ENCODE measurements at regions not wholly inside any gene's neighbourhood (a gene's known extent, or its start where the extent isn't known, plus 50 kb on each side); places are given as distances from the start of the nearest gene placed in this dataset.

- TF ChIP-seq NR2F2 (IDR thresholded peaks at IDR 0.05) (no peak), FOXA1 (IDR thresholded peaks at IDR 0.05) (no peak), YY1 (IDR thresholded peaks at IDR 0.05) (no peak), HNF4G (IDR thresholded peaks at IDR 0.05) (no peak), RAD21 (IDR thresholded peaks at IDR 0.05) (no peak), ZBTB33 (IDR thresholded peaks at IDR 0.05) (no peak), GABPA (IDR thresholded peaks at IDR 0.05 in 1 of 2, conservative IDR thresholded peaks at IDR 0.05 in 1 of 2) (no peak)
- TF ChIP-seq, protein P1, sequence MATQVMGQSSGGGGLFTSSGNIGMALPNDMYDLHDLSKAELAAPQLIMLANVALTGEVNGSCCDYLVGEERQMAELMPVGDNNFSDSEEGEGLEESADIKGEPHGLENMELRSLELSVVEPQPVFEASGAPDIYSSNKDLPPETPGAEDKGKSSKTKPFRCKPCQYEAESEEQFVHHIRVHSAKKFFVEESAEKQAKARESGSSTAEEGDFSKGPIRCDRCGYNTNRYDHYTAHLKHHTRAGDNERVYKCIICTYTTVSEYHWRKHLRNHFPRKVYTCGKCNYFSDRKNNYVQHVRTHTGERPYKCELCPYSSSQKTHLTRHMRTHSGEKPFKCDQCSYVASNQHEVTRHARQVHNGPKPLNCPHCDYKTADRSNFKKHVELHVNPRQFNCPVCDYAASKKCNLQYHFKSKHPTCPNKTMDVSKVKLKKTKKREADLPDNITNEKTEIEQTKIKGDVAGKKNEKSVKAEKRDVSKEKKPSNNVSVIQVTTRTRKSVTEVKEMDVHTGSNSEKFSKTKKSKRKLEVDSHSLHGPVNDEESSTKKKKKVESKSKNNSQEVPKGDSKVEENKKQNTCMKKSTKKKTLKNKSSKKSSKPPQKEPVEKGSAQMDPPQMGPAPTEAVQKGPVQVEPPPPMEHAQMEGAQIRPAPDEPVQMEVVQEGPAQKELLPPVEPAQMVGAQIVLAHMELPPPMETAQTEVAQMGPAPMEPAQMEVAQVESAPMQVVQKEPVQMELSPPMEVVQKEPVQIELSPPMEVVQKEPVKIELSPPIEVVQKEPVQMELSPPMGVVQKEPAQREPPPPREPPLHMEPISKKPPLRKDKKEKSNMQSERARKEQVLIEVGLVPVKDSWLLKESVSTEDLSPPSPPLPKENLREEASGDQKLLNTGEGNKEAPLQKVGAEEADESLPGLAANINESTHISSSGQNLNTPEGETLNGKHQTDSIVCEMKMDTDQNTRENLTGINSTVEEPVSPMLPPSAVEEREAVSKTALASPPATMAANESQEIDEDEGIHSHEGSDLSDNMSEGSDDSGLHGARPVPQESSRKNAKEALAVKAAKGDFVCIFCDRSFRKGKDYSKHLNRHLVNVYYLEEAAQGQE (IDR thresholded peaks at IDR 0.05), result no peak
- Histone ChIP-seq H3K36me3 (ENCODE audit: control insufficient read depth in 4 of 4, insufficient read depth in 3 of 4, low read depth in 1 of 4, low read length in 3 of 4) (no peaks in the 10 kb centered on the region), H3K4me1 (ENCODE audit: control insufficient read depth in 4 of 4, insufficient read depth in 4 of 4, low read length in 3 of 4) (no peaks in the 10 kb centered on the region), H3K27ac (ENCODE audit: low read depth in 1 of 2, low read length in 2 of 2) (no peak overlapping the region), H3K9me3 (ENCODE audit: control insufficient read depth in 4 of 4, low read length in 3 of 4) (no peaks in the 10 kb centered on the region), H3K27me3 (ENCODE audit: control insufficient read depth in 4 of 4, insufficient read depth in 4 of 4, low read length in 3 of 4) (peaks cover 0 to 2% (median 0%) of the 10 kb centered on the region in 4 donors), H3K9ac (ENCODE audit: low read depth in 1 of 2, low read length in 2 of 2) (no peak overlapping the region), H3K4me3 (ENCODE audit: low read depth in 1 of 3, low read length in 3 of 3) (no peak overlapping the region)
- no peak for DNase-seq (ENCODE audit: low spot score)
- 88% methylated on average over 1 of the region's 1 CpG for WGBS
Observed at GRCh38 chr5:101955891-101956290, 340.2 kb downstream of the SLCO4C1 start.

DNA sequence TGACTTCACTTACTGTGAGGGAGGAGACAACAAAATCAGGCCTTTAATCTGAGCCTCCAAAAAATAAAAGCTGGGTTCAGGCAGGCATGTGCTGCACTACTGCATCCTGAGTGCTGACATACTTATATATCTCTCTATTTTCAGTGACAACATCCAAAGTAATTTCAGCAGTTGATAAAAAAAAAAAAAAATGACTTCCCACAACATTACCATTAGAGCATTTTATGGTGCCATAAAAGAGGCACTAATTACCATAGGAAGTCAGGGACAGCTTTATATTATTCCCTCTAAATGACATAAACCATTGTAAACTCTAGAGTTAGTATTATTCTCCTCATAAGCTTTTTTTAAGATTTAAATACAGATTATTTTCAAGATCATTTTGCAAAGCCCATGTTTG, 346.1 kb downstream of the SLCO4C1 start:
- Histone ChIP-seq H3K4me1 (ENCODE audit: control insufficient read depth in 4 of 4, insufficient read depth in 4 of 4, low read length in 3 of 4) (no peaks in the 10 kb centered on the region), H3K4me3 (ENCODE audit: low read depth in 1 of 3, low read length in 3 of 3) (no peak overlapping the region), H3K9ac (ENCODE audit: low read depth in 1 of 2, low read length in 2 of 2) (no peak overlapping the region), H3K9me3 (ENCODE audit: control insufficient read depth in 4 of 4, low read length in 3 of 4) (no peaks in the 10 kb centered on the region), H3K36me3 (ENCODE audit: control insufficient read depth in 4 of 4, insufficient read depth in 3 of 4, low read depth in 1 of 4, low read length in 3 of 4) (no peaks in the 10 kb centered on the region), H3K27ac (ENCODE audit: low read depth in 1 of 2, low read length in 2 of 2) (no peak overlapping the region), H3K27me3 (ENCODE audit: control insufficient read depth in 4 of 4, insufficient read depth in 4 of 4, low read length in 3 of 4) (no peaks in the 10 kb centered on the region)
- TF ChIP-seq, protein P2, sequence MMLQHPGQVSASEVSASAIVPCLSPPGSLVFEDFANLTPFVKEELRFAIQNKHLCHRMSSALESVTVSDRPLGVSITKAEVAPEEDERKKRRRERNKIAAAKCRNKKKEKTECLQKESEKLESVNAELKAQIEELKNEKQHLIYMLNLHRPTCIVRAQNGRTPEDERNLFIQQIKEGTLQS (IDR thresholded peaks at IDR 0.05), result no peak
- TF ChIP-seq, protein P3, sequence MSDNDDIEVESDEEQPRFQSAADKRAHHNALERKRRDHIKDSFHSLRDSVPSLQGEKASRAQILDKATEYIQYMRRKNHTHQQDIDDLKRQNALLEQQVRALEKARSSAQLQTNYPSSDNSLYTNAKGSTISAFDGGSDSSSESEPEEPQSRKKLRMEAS (IDR thresholded peaks at IDR 0.05), result no peak
- no peak for TF ChIP-seq JUND (IDR thresholded peaks at IDR 0.05)
- no peak for TF ChIP-seq YY1 (IDR thresholded peaks at IDR 0.05)
- TF ChIP-seq FOXA1 (IDR thresholded peaks at IDR 0.05), result no peak
- TF ChIP-seq FOXA2 (IDR thresholded peaks at IDR 0.05), result no peak
- no peak for TF ChIP-seq RAD21 (IDR thresholded peaks at IDR 0.05)
- no peak for TF ChIP-seq NR2F2 (IDR thresholded peaks at IDR 0.05)
- no peak for TF ChIP-seq HNF4A (conservative IDR thresholded peaks at IDR 0.05)
- TF ChIP-seq CTCF (IDR thresholded peaks at IDR 0.05; ENCODE audit: low read depth, low read length, missing input control), result no peak
- TF ChIP-seq ZBTB33 (IDR thresholded peaks at IDR 0.05), result no peak
- no peak for TF ChIP-seq GABPA (IDR thresholded peaks at IDR 0.05 in 1 of 2, conservative IDR thresholded peaks at IDR 0.05 in 1 of 2)
- TF ChIP-seq TAF1 (conservative IDR thresholded peaks at IDR 0.05), result no peak
- TF ChIP-seq EGR1 (IDR thresholded peaks at IDR 0.05; ENCODE audit: low read depth in 2 of 2), result no peak
- TF ChIP-seq HNF4G (IDR thresholded peaks at IDR 0.05), result no peak
- TF ChIP-seq, protein P1 (IDR thresholded peaks at IDR 0.05), result no peak
- no peak for TF ChIP-seq RXRA (IDR thresholded peaks at IDR 0.05)
- no peak for TF ChIP-seq SP1 (IDR thresholded peaks at IDR 0.05)
- DNase-seq (ENCODE audit: low spot score), result no peak

Measured in liver (tissue), 8 donors.